ENCODE measurements at regions not wholly inside any gene's neighbourhood (a gene's known extent, or its start where the extent isn't known, plus 50 kb on each side); places are given as distances from the start of the nearest gene placed in this dataset.

GRCh38 chr11:79864882-79865281 lies 424.1 kb upstream of the TENM4 start:
- TF ChIP-seq CTCF (IDR thresholded peaks at IDR 0.05) (no peak), ZFX (IDR thresholded peaks at IDR 0.05; ENCODE audit: borderline replicate concordance) (no peak)
